HG03139 (cell line): ENCODE measurements at regions not wholly inside any gene's neighbourhood (a gene's known extent, or its start where the extent isn't known, plus 50 kb on each side); places are given as distances from the start of the nearest gene placed in this dataset.
"Not testable (repeated sequence)": the region's sequence is repeated elsewhere in the genome, so short reads cannot be mapped to it uniquely, and the experiment has no call there.

Source experiments
- ATAC-seq: cut with Tn5 transposase; IDR thresholded peaks from one replicate; pipeline ENCODE4 v1.9.1; 2021; ENCODE audit not compliant: unreplicated experiment

DNA sequence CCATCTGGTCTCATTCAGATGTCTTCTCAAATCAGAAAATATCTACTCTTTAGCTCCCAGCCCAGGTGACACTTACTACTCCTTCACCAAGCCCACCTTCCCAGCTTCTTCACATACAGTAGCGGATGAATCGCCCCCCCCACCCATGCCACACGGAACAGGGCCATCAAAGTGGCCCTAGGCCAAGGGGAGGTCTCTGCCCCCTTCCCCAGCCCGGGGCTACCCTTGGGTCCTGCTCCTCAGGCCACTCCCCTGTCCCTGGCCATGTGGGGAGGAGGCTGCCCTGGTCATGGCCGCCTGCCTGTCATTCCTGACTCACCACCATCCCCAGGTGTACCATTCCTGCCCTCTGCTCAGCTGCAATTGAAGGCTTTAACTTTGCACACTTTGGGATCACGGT, 142.8 kb downstream of the NECTIN1 start:
- ATAC-seq, result no peak

DNA sequence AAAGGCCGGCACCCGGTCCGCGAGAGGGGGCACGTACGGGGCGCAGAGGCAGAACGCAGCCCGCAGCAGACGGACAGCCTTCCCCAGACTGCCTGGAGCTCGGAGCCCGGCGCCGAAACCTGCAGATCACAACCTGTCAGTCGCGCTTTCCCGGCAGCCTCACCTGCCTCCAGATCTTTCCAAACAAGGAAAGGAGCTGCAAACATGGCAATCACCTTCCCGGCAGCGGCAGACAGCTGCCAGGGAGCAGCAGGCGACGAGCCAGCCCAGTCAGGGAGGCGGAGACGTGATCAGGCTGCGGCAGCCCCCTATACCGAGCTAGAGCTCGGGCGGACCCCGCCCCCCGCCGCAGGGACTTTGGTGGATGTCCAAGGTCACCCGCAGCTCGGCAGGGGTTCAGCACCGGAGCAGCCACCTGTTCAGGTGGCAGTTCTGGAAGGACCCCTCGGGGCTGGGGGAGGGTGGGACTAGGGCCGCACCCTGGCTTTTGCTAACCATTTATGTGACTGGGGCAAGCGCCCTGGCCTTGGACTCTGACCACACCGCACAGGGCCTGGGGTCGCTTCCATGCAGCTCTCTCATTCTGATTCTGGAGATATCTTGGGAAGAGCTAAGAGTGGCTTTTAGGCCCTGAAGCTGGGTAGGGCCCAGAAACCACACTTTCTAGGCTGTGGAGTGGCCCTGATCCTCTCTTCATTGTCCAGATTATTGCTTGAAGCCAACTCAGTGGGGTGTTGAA, 143.8 kb downstream of the NECTIN1 start:
- ATAC-seq, result no peak

DNA sequence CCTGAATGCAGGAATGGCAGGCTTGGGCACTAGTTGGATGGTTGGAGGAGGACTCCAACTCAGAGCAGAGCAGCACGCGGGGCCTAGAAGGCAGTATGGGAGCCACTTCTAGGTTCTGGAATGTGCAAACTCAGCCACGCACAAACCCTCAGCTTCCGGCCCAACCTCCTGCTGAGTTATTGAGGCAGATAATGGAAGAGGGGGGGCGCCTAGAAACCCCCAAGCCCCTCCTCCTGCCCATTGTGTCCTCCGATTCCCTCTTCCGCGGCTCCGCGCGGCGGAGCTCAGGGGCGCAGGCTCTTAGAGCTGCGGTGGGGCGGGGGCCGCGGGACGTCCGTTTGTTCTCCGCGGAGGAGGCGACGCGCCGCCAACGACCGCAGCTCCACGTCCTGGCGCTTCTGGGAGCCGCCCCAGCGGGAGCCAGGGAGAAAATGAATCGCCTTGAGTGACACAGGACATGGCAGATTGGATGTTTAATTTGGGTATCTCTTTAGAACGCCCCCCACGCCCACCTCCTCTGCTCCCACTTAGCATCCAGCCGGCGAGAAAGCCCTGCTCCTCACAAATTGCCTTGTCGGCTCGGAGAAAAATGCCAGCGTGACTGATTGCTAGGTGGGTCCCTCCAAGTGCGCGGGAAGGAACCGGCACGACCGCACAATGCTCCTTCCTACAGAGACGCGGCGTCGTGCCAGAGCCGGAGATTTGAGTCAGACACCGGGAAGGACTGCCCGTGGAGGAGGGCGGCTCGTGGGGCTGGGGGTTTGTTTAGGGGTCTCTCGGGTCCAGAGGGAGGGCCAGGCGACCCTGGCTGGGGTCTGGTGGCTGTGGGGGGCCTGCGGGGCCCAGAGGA, 144.6 kb downstream of the NECTIN1 start:
- no peak for ATAC-seq

DNA sequence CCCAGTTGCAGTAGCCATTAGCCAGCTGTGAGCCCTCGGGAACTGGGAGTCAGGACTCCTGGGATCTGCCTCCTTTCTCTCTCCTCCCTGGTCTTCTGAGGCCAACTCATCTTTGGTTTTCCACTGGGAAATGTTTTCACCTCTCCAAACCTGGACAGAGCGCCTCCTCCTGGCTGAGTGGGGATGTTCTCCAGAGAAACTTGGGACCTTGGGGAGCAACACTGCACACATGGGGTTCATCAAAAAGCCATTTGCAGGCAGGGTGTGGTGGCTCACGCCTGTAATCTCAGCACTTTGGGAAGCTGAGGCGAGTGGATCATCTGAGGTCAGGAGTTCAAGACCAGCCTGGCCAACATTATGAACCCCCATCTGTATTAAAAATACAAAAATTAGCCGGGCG, 145.4 kb downstream of the NECTIN1 start:
- ATAC-seq, result no peak

DNA sequence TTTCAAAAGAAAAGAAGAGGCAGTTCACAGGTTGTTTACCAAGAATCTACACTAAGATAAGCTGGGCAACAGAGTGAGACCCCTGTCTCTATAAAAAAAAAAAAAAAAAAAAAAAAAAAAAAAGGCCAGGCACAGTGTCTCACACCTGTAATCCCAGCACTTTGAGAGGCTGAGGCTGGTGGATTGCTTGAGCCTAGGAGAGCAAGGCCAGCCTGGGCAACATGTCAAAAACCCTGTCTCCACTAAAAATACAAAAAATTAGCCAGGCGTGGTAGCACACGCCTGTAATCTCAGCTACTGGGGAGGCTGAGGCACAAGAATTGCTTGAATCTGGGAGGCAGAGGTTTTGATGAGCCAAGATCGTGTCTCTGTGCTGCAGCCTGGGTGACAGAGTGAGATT, 147.6 kb downstream of the NECTIN1 start:
- not testable (repeated sequence) for ATAC-seq

DNA sequence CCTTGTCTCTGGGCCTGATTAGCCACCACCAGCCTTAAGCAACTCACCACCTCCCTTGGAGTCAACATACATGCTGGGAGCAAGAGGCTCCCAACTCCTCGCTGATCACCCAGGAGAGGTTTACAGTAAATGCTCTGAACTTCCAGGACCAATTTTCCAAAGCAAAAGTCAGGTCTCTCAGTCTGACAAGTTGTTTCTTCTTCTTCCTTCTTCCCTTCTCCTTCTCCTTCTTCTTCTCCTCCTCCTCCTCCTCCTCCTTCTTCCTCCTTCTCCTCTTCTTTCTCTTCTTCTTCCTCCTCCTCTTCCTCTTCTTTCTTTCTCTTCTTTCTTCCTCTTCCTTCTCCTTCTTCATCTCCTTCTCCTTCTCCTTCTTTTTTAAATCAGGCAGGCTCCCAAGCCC, 148.2 kb downstream of the NECTIN1 start:
- no peak for ATAC-seq

DNA sequence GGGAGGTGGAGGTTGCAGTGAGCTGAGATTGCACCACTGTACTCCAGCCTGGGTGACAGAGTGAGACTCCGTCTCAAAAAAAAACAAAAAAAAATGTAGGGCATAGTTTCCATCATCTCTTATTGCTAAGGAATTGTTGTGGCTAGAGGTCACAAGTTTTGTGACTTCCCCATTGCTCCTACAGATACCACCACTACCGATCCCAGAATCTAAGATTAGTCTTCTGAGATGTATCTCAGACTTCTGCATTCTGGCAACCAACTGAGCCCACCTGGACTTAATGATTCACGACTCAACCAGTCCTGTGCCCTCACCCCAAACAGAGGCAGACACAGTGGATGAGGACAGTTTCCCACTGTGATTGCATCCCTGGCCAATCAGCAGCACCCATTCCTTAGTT, 148.9 kb downstream of the NECTIN1 start:
- no peak for ATAC-seq

DNA sequence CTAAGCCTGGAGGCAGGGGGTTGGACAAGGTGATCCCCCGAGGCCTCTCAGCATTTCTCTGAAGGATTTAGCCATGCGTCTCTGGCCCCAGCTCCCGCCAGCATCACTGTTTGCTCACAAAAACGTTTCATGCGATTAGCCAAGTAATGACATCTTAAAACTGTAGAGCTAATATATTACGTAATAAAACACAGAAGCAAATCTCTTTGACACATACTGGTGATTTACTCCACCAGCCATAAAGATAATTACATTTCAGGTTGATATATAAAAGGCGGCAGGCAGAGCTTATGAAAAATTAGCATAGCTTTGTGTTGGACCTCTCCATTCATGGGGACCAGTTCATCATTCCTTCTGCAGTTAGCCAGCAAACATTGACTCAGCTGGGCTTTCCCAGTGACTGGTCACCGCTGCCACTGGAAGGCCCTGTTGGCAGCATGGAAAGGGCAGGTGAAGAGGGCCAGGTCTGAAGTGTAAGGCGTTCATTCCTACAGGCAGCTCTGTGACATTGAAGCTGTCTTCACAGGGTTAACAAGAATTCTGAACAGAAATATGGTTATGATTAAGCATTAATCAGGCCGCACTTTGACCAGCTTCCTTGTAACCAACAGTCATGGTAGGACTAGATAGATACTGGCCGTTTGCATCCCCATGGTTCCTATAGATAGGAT, 150.3 kb downstream of the NECTIN1 start:
- ATAC-seq, result no peak

DNA sequence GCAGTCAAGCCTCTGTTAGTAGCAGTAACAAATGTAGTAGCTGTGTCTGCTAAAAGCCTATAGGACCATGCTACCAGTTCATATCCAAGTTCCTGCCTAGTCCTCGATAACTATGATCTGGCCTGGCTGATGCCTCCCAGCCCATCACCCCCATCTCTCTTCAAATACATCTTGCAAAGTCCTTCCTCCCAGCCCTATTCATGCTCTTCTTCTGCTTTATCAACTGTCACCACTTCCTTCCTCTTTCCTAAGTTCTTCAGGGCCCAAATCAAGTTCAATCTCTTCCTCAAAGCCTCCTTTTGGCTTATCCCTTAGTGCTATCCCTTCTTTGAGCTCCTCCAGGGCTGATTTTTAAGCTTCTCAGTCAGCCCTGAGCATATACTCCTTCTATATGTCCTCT, 150.9 kb upstream of the THY1 start:
- no peak for ATAC-seq

DNA sequence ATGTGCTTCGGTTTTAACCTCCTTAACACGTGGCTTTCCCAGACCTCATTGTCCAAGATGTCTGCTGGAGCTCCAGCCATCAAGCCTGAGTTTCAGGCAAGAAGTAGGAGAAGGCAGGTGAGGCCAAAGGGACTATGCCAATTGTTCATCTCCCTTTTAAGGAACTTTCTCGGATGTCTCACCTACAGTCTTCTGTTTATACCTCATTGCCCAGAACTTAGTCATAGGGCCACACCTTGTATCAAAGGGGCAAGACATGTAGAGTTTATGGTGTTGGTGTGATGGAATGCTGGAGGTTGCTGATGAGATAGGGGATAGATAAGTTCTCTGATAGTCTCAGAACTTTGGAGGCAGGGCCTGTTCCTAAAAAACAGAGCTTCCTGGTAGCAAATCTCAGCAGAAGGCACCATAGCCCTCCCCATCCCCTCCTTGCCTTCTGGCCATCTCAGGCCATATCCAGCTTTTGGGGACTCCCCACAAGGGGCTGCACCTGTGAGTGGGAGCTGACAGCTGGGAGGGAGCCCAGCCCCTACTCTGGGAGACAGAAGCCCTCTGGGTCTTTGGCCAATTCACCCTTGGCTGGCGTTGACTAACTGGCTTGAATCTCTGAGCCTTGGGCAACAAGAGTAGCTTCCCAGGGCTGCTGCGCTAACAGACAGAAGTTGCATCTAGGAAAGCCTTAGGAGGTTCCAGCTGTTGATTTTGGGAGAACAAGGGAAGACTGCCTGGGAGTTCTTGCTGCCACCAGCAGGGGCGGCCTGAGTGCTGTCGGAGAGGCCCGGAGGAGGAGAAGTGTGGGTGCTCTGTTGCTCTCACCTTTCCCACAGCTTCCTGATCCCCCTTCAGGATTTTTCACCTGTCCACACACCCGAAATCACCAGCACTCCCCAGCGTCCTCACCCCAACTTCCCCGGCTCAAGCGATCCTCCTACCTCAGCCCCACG, 149.8 kb upstream of the THY1 start:
- ATAC-seq, result no peak

DNA sequence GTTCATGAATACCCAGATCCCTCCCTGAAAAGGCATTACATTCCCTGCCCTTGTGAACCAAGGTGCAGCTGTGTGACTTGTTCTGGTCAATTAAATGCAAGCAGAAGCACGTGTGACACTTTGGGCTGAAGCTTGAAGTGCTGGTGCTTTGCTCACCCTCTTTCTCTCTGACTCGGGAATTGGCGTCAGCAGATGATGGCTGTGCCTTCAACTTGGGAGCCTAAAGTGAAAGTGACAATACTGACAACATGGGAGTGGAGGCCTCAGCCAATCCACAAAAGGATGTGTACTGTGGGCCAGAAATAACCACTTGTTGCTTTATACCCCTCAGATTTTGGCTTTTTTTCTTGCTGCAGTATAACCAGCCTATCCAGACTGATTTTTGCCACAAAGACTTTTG, 148.3 kb upstream of the THY1 start:
- no peak for ATAC-seq

DNA sequence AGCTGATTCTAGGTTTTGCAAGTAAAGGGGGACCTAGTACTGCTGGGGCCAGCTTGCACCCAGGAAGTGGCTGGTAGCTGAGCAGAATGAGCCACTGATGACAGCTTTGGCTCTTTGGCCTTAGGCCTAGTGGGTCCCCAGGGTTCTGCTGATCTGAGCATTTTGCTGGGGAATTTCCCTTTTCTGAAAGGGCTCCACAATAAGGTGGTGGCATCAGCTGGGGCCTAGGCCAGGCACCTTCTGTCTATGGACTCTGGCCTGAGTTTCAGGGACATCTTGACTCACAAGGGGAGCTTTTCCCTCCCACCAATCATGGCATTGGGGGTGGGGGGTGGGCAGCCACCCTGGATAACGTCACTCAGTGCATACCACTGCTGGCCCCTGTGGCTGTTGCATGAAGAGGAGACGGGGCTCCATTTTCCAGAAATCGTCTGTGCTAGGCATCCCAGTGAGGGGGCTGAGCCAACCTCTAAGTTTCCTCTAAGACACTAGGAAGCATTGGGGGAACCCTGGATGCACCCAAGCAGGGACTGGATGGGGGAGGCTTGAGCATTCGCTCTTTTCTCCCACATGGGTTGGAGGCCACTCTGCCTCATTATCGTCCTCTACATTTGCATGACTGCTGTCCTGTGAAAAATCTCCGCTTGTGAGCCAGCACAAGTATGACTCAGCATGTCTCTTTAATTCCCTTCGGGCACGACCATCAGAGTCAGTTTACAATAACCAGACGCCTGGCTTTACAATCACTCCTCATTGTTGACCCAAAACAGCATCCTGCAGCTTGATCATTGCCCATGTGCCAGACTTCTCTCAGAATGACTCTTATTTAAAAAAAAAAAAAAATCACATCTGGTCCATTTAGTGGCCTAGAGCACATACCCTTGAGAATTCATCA, 145.0 kb upstream of the THY1 start:
- no peak for ATAC-seq

DNA sequence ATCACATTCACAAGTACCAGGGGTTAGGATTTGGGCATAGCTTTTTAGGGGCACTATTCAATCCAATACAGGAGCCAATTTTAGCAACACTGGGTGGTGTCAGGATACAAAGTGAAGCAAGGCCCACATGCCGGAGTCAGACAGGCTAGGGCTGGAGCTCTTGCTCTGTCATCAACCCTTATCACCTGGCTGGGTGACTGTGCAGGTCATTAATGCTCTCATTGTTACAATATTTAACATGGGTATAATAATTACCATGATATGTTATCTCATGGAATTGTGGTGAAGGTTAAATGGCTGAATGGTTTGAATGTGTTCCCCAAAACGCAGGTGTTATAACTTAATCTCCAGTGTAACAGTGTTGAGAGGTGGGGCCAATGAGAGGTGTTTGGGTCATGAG, 143.3 kb upstream of the THY1 start:
- no peak for ATAC-seq

DNA sequence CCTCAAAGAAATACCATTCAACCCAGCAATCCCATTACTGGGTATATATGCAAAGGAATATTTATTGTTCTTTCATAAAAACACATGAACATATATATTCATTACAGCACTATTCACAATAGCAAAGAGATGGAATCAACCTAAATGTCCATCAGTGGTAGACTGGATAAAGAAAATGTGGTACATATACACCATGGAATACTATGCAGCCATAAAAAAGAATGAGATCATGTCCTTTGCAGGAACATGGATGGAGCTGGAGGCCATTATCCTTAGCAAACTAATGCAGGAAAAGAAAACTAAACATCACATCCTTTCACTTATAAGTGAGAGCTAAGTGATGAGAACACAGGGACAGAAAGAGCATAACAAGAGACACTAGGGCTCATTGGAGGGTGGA, 142.7 kb upstream of the THY1 start:
- not testable (repeated sequence) for ATAC-seq

DNA sequence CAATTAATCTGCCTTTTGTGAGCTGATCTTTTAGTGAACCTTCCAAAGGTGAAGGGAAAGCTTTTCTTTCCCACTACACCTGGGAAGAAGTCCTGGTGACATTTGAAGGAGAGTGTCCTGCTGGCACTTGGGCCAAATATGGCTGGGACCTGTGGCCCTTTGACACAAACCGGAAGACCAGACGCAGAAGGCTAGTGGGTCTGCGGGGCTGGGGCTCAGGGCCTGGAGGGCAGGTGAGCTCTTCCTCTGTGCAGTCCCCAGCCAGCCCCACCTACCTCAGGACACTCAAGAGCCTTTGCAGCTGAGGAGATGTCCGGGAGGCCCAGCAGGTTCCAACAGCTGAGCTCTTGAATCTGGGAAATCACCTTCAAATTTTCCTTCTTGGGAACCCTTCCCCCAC, 138.0 kb upstream of the THY1 start:
- no peak for ATAC-seq

DNA sequence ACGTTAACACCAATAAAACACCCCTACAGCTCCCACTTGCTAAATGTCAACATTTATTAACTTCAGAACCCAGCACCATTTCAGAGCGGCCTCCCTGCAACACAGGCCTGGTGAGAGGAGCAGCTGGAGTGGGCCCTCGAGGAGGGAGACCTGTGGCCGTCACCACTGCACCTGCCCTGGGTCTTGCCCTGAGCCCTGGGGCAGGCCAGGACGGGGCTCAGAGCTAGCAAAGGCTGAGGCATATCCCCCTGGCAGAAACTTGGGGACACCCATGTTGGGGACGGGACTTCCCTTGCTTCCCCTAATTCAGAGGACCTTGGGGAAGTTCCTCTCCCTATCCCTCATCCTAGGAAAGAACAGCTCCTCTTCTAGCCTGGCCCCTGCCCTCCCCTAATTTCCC, 137.3 kb upstream of the THY1 start:
- no peak for ATAC-seq

DNA sequence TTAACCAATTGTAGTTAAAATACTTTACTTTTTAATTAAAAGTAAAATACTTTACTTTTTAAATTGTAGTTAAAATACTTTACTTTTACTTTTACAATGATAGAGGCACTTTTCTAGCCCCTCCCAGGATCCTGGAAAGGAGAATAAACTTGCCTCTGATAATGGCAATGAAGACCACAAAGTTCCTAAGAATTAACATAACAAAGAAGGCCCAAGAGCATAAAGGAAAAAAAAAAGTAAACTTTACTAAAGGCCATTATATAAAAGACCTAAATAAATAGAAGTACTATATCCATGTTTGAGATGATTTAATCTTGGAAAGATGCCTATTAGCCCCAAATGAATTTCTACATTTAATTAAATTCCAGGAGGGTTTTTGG, 129.1 kb upstream of the THY1 start:
- ATAC-seq, result no peak

DNA sequence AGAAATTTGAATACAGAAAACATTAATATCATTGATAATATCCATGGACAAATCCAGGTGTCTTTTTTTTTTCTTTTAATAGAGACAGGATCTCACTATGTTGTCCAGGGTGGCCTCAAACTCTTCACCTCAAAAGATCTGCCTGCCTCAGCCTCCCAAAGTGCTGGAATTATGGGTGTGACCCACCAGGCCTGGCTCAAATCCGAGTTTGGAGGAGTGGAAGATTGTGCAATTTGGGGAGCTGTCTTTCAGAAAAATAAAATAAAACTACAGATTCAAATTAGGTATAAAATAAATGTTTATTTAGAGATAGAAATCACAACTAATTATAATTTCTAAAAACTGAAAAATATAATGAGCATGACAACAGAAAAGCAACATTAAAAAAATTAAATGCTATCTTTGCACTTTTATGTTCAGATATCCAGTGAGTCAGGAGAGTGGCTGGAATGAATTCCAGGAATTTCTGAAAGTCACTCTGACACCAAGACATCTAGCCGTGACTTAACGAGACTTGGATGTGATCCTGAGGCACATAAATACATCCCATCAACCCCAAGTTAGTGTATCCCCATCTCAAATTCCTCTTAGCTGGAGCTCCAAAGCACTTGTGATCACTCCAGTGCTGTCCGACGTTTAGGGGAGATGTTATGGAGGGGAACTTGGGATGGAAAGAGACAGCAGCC, 128.6 kb upstream of the THY1 start:
- no peak for ATAC-seq

DNA sequence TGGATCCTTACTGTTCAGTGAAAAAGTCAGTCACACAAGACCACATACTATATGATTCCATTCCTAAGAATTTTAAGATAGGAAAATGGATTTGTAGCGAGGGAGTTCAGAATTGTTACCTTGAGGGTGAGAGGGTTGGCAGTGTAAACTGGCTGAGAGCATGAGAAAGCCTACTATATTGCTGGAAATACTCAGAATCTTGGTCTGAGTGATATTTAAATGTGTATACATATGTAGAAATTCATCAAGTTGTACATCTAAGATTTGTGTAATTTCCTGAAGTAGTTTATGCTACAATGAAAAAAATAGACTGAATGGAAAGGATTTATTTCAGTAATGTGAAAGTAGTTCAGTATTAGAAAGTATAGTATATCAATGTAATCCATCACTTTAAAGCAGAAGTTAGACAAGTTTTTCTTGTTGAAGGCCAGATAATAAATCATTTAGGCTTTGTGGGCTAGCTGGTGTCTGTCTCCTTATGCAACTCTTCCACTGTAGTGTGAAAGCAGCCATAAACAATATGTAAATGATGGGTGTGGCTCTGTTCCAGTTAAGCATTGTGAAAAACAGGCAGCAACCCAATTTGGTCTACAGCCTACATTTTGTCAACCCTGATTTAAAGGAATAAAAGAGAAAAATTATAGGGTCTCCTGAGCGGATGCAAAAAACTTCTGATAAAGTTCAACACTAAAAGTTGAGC, 127.2 kb upstream of the THY1 start:
- ATAC-seq, result no peak
